ENCODE measurements at regions not wholly inside any gene's neighbourhood (a gene's known extent, or its start where the extent isn't known, plus 50 kb on each side); places are given as distances from the start of the nearest gene placed in this dataset.

GRCh38 chr6:144395826-144396225 is 110.7 kb downstream of the UTRN start:
- H3K9ac ChIP-seq (ENCODE audit: insufficient read length, low read depth), result no peak overlapping the region
- no peaks in the 10 kb centered on the region for H3K36me3 ChIP-seq (ENCODE audit: insufficient read depth, insufficient read length, low read length)
- no peak overlapping the region for H3K4me3 ChIP-seq (ENCODE audit: insufficient read length, low read depth)
- no peaks in the 10 kb centered on the region for H3K4me1 ChIP-seq (ENCODE audit: insufficient read depth, insufficient read length)
- DNase-seq (ENCODE audit: low read depth, low spot score), result no peak
- no peak for TF ChIP-seq ZNF274 (IDR thresholded peaks at IDR 0.05; ENCODE audit: low read depth, low read length)
- TF ChIP-seq YY1 (IDR thresholded peaks at IDR 0.05; ENCODE audit: insufficient read depth, insufficient read length), result no peak
- TF ChIP-seq SUZ12 (IDR thresholded peaks at IDR 0.05; ENCODE audit: extremely low read depth, insufficient read depth, insufficient read length), result no peak
- H3K27me3 ChIP-seq (ENCODE audit: insufficient read depth, insufficient read length), result no peaks in the 10 kb centered on the region
- peaks cover 16% of the 10 kb centered on the region; the same call in 1 of the 2 replicates for H3K9me3 ChIP-seq (ENCODE audit: insufficient read depth, low read length)

GRCh38 chr6:144397141-144397540 is 112.0 kb downstream of the UTRN start:
- no peak for TF ChIP-seq SUZ12 (IDR thresholded peaks at IDR 0.05; ENCODE audit: extremely low read depth, insufficient read depth, insufficient read length)
- TF ChIP-seq ZNF274 (IDR thresholded peaks at IDR 0.05; ENCODE audit: low read depth, low read length), result no peak
- no peak for TF ChIP-seq YY1 (IDR thresholded peaks at IDR 0.05; ENCODE audit: insufficient read depth, insufficient read length)
- DNase-seq (ENCODE audit: low read depth, low spot score), result no peak
- Histone ChIP-seq H3K36me3 (ENCODE audit: insufficient read depth, insufficient read length, low read length) (no peaks in the 10 kb centered on the region), H3K9me3 (ENCODE audit: insufficient read depth, low read length) (peaks cover 16% of the 10 kb centered on the region; the same call in 1 of the 2 replicates), H3K9ac (ENCODE audit: insufficient read length, low read depth) (no peak overlapping the region), H3K4me1 (ENCODE audit: insufficient read depth, insufficient read length) (no peaks in the 10 kb centered on the region), H3K27me3 (ENCODE audit: insufficient read depth, insufficient read length) (no peaks in the 10 kb centered on the region), H3K4me3 (ENCODE audit: insufficient read length, low read depth) (no peak overlapping the region)

GRCh38 chr6:144400321-144400720 is 115.2 kb downstream of the UTRN start:
- Histone ChIP-seq H3K36me3 (ENCODE audit: insufficient read depth, insufficient read length, low read length) (peaks cover 3% of the 10 kb centered on the region), H3K9me3 (ENCODE audit: insufficient read depth, low read length) (peaks cover 16% of the 10 kb centered on the region; the same call in 1 of the 2 replicates), H3K4me1 (ENCODE audit: insufficient read depth, insufficient read length) (no peaks in the 10 kb centered on the region), H3K4me3 (ENCODE audit: insufficient read length, low read depth) (no peak overlapping the region), H3K27me3 (ENCODE audit: insufficient read depth, insufficient read length) (no peaks in the 10 kb centered on the region), H3K9ac (ENCODE audit: insufficient read length, low read depth) (no peak overlapping the region)
- no peak for DNase-seq (ENCODE audit: low read depth, low spot score)
- no peak for TF ChIP-seq YY1 (IDR thresholded peaks at IDR 0.05; ENCODE audit: insufficient read depth, insufficient read length)
- TF ChIP-seq ZNF274 (IDR thresholded peaks at IDR 0.05; ENCODE audit: low read depth, low read length), result no peak
- TF ChIP-seq SUZ12 (IDR thresholded peaks at IDR 0.05; ENCODE audit: extremely low read depth, insufficient read depth, insufficient read length), result no peak

GRCh38 chr6:144401736-144402733 is 116.9 kb downstream of the UTRN start:
- Histone ChIP-seq H3K4me3 (ENCODE audit: insufficient read length, low read depth) (no peak overlapping the region), H3K36me3 (ENCODE audit: insufficient read depth, insufficient read length, low read length) (peaks cover 3% of the 10 kb centered on the region), H3K4me1 (ENCODE audit: insufficient read depth, insufficient read length) (no peaks in the 10 kb centered on the region), H3K27me3 (ENCODE audit: insufficient read depth, insufficient read length) (no peaks in the 10 kb centered on the region), H3K9ac (ENCODE audit: insufficient read length, low read depth) (no peak overlapping the region), H3K9me3 (ENCODE audit: insufficient read depth, low read length) (peaks cover 15% of the 10 kb centered on the region; the same call in 1 of the 2 replicates)
- no peak for TF ChIP-seq SUZ12 (IDR thresholded peaks at IDR 0.05; ENCODE audit: extremely low read depth, insufficient read depth, insufficient read length)
- no peak for TF ChIP-seq ZNF274 (IDR thresholded peaks at IDR 0.05; ENCODE audit: low read depth, low read length)
- no peak for DNase-seq (ENCODE audit: low read depth, low spot score)

- no peaks in the 10 kb centered on the region for H3K27me3 ChIP-seq (ENCODE audit: insufficient read depth, insufficient read length)
- H3K4me1 ChIP-seq (ENCODE audit: insufficient read depth, insufficient read length), result no peaks in the 10 kb centered on the region
- peaks cover 3% of the 10 kb centered on the region for H3K36me3 ChIP-seq (ENCODE audit: insufficient read depth, insufficient read length, low read length)
- H3K4me3 ChIP-seq (ENCODE audit: insufficient read length, low read depth), result no peak overlapping the region
- no peak overlapping the region for H3K9ac ChIP-seq (ENCODE audit: insufficient read length, low read depth)
- TF ChIP-seq SUZ12 (IDR thresholded peaks at IDR 0.05; ENCODE audit: extremely low read depth, insufficient read depth, insufficient read length), result no peak
- TF ChIP-seq ZNF274 (IDR thresholded peaks at IDR 0.05; ENCODE audit: low read depth, low read length), result no peak
- no peak for TF ChIP-seq YY1 (IDR thresholded peaks at IDR 0.05; ENCODE audit: insufficient read depth, insufficient read length)
- no peak for DNase-seq (ENCODE audit: low read depth, low spot score)
- H3K9me3 ChIP-seq (ENCODE audit: insufficient read depth, low read length), result peaks cover 8% of the 10 kb centered on the region; the same call in 1 of the 2 replicates
Measured at GRCh38 chr6:144402750-144403149, 117.6 kb downstream of the UTRN start.

GRCh38 chr6:144405163-144405562 is 120.0 kb downstream of the UTRN start:
- DNase-seq (ENCODE audit: low read depth, low spot score), result no peak
- H3K36me3 ChIP-seq (ENCODE audit: insufficient read depth, insufficient read length, low read length), result peaks cover 3% of the 10 kb centered on the region

GRCh38 chr6:144406796-144407195 is 121.7 kb downstream of the UTRN start:
- no peaks in the 10 kb centered on the region for H3K9me3 ChIP-seq (ENCODE audit: insufficient read depth, low read length)
- no peaks in the 10 kb centered on the region for H3K4me1 ChIP-seq (ENCODE audit: insufficient read depth, insufficient read length)
- no peaks in the 10 kb centered on the region for H3K27me3 ChIP-seq (ENCODE audit: insufficient read depth, insufficient read length)
- TF ChIP-seq ZNF274 (IDR thresholded peaks at IDR 0.05; ENCODE audit: low read depth, low read length) (no peak), SUZ12 (IDR thresholded peaks at IDR 0.05; ENCODE audit: extremely low read depth, insufficient read depth, insufficient read length) (no peak), YY1 (IDR thresholded peaks at IDR 0.05; ENCODE audit: insufficient read depth, insufficient read length) (no peak)
- DNase-seq (ENCODE audit: low read depth, low spot score), result no peak
- H3K36me3 ChIP-seq (ENCODE audit: insufficient read depth, insufficient read length, low read length), result peaks cover 3% of the 10 kb centered on the region
- H3K4me3 ChIP-seq (ENCODE audit: insufficient read length, low read depth), result no peak overlapping the region
- H3K9ac ChIP-seq (ENCODE audit: insufficient read length, low read depth), result no peak overlapping the region

More at GRCh38 chr6:144405163-144405562, 120.0 kb downstream of the UTRN start:
- Histone ChIP-seq H3K4me3 (ENCODE audit: insufficient read length, low read depth) (no peak overlapping the region), H3K9ac (ENCODE audit: insufficient read length, low read depth) (no peak overlapping the region), H3K27me3 (ENCODE audit: insufficient read depth, insufficient read length) (no peaks in the 10 kb centered on the region), H3K4me1 (ENCODE audit: insufficient read depth, insufficient read length) (no peaks in the 10 kb centered on the region), H3K9me3 (ENCODE audit: insufficient read depth, low read length) (no peaks in the 10 kb centered on the region)
- TF ChIP-seq ZNF274 (IDR thresholded peaks at IDR 0.05; ENCODE audit: low read depth, low read length) (no peak), YY1 (IDR thresholded peaks at IDR 0.05; ENCODE audit: insufficient read depth, insufficient read length) (no peak), SUZ12 (IDR thresholded peaks at IDR 0.05; ENCODE audit: extremely low read depth, insufficient read depth, insufficient read length) (no peak)

Measured in NT2/D1 (cell line).